Stimulated activated memory B cell treated with anti-CD40 and anti-IgM and Interleukin-4, amounts not matched to agents 10 μg/mL and 1 μg/mL and 100 μg/mL, for 72 hours (primary cell): ENCODE measurements at regions not wholly inside any gene's neighbourhood (a gene's known extent, or its start where the extent isn't known, plus 50 kb on each side); places are given as distances from the start of the nearest gene placed in this dataset.

Experiments used
- ATAC-seq: fragments of 150-1000 bp; cut with Tn5 transposase; 2 replicates; pipeline ENCODE4 v1.10.0; 2021
- H3K27ac Mint-ChIP-seq: one replicate; pipeline ENCODE4 v1.8.0; 2022; ENCODE audit warnings: mild to moderate bottlenecking, mixed read lengths
- H3K27me3 Mint-ChIP-seq: one replicate; pipeline ENCODE4 v1.8.0; 2022; ENCODE audit warnings: mixed read lengths
- H3K36me3 Mint-ChIP-seq: one replicate; pipeline ENCODE4 v1.8.0; 2022; ENCODE audit warnings: mixed read lengths
- H3K4me1 Mint-ChIP-seq: one replicate; pipeline ENCODE4 v1.8.0; 2022; ENCODE audit warnings: mixed read lengths
- H3K4me3 Mint-ChIP-seq: one replicate; pipeline ENCODE4 v1.8.0; 2022; ENCODE audit warnings: mild to moderate bottlenecking, moderate library complexity, mixed read lengths
- H3K9me3 Mint-ChIP-seq: one replicate; pipeline ENCODE4 v1.8.0; 2022; ENCODE audit warnings: mixed read lengths

- H3K36me3 Mint-ChIP-seq, result peaks cover 5% of the 10 kb centered on the region
- H3K27ac Mint-ChIP-seq, result no peak overlapping the region
- H3K4me1 Mint-ChIP-seq, result no peaks in the 10 kb centered on the region
- H3K4me3 Mint-ChIP-seq, result no peak overlapping the region
- H3K9me3 Mint-ChIP-seq, result peaks cover 15% of the 10 kb centered on the region
- no peak for ATAC-seq
- H3K27me3 Mint-ChIP-seq, result peaks cover 28% of the 10 kb centered on the region
Observed at GRCh38 chr6:169384291-169384690, 130.6 kb upstream of the THBS2 start.

- Mint-ChIP-seq H3K36me3 (peaks cover 11% of the 10 kb centered on the region), H3K4me1 (no peaks in the 10 kb centered on the region), H3K27me3 (peaks cover 36% of the 10 kb centered on the region), H3K9me3 (peaks cover 19% of the 10 kb centered on the region), H3K4me3 (no peak overlapping the region), H3K27ac (no peak overlapping the region)
- no peak for ATAC-seq
Observed at GRCh38 chr6:169383265-169383664, 129.6 kb upstream of the THBS2 start.

GRCh38 chr6:169382735-169383134 is 129.1 kb upstream of the THBS2 start:
- H3K27ac Mint-ChIP-seq, result no peak overlapping the region
- H3K9me3 Mint-ChIP-seq, result peaks cover 21% of the 10 kb centered on the region

GRCh38 chr6:169381988-169382387 is 128.3 kb upstream of the THBS2 start:
- Mint-ChIP-seq H3K9me3 (peaks cover 25% of the 10 kb centered on the region), H3K27ac (no peak overlapping the region), H3K4me3 (no peak overlapping the region)

More at GRCh38 chr6:169382735-169383134, 129.1 kb upstream of the THBS2 start:
- H3K4me3 Mint-ChIP-seq, result no peak overlapping the region
- ATAC-seq, result no peak
- H3K27me3 Mint-ChIP-seq, result peaks cover 36% of the 10 kb centered on the region
- peaks cover 11% of the 10 kb centered on the region for H3K36me3 Mint-ChIP-seq
- no peaks in the 10 kb centered on the region for H3K4me1 Mint-ChIP-seq

GRCh38 chr6:169380493-169380892 is 126.8 kb upstream of the THBS2 start:
- ATAC-seq, result no peak
- peaks cover 20% of the 10 kb centered on the region for H3K36me3 Mint-ChIP-seq
- H3K9me3 Mint-ChIP-seq, result peaks cover 33% of the 10 kb centered on the region
- H3K4me1 Mint-ChIP-seq, result no peaks in the 10 kb centered on the region
- H3K27ac Mint-ChIP-seq, result no peak overlapping the region
- no peak overlapping the region for H3K4me3 Mint-ChIP-seq
- peaks cover 28% of the 10 kb centered on the region for H3K27me3 Mint-ChIP-seq

More at GRCh38 chr6:169381988-169382387, 128.3 kb upstream of the THBS2 start:
- H3K4me1 Mint-ChIP-seq, result no peaks in the 10 kb centered on the region
- peaks cover 11% of the 10 kb centered on the region for H3K36me3 Mint-ChIP-seq
- peaks cover 34% of the 10 kb centered on the region for H3K27me3 Mint-ChIP-seq
- no peak for ATAC-seq

- H3K27ac Mint-ChIP-seq, result no peak overlapping the region
- H3K4me3 Mint-ChIP-seq, result no peak overlapping the region
- H3K27me3 Mint-ChIP-seq, result peaks cover 28% of the 10 kb centered on the region
- no peaks in the 10 kb centered on the region for H3K4me1 Mint-ChIP-seq
- peaks cover 33% of the 10 kb centered on the region for H3K9me3 Mint-ChIP-seq
- H3K36me3 Mint-ChIP-seq, result peaks cover 20% of the 10 kb centered on the region
- ATAC-seq, result no peak
Observed at GRCh38 chr6:169379495-169380070, 125.9 kb upstream of the THBS2 start.

- H3K4me3 Mint-ChIP-seq, result no peak overlapping the region
- H3K4me1 Mint-ChIP-seq, result no peaks in the 10 kb centered on the region
- no peak for ATAC-seq
- peaks cover 28% of the 10 kb centered on the region for H3K27me3 Mint-ChIP-seq
- H3K36me3 Mint-ChIP-seq, result peaks cover 15% of the 10 kb centered on the region
- peaks cover 30% of the 10 kb centered on the region for H3K9me3 Mint-ChIP-seq
- H3K27ac Mint-ChIP-seq, result no peak overlapping the region
Observed at GRCh38 chr6:169378620-169379381, 125.2 kb upstream of the THBS2 start.

GRCh38 chr6:169376458-169376857 is 122.8 kb upstream of the THBS2 start:
- Mint-ChIP-seq H3K9me3 (peaks cover 21% of the 10 kb centered on the region), H3K27ac (no peak overlapping the region), H3K4me1 (no peaks in the 10 kb centered on the region), H3K27me3 (peaks cover 28% of the 10 kb centered on the region), H3K4me3 (no peak overlapping the region), H3K36me3 (peaks cover 15% of the 10 kb centered on the region)
- no peak for ATAC-seq

GRCh38 chr6:169372589-169372988 is 118.9 kb upstream of the THBS2 start:
- Mint-ChIP-seq H3K27me3 (peaks cover 3% of the 10 kb centered on the region), H3K36me3 (peaks cover 9% of the 10 kb centered on the region), H3K4me1 (no peaks in the 10 kb centered on the region), H3K9me3 (peaks cover 11% of the 10 kb centered on the region), H3K4me3 (no peak overlapping the region), H3K27ac (no peak overlapping the region)
- ATAC-seq, result no peak

GRCh38 chr6:169371344-169372127 is 117.9 kb upstream of the THBS2 start:
- Mint-ChIP-seq H3K36me3 (peaks cover 7% of the 10 kb centered on the region), H3K27me3 (no peaks in the 10 kb centered on the region), H3K4me3 (no peak overlapping the region), H3K4me1 (no peaks in the 10 kb centered on the region), H3K27ac (no peak overlapping the region), H3K9me3 (peaks cover 10% of the 10 kb centered on the region)
- no peak for ATAC-seq

GRCh38 chr6:169370666-169371343 is 117.2 kb upstream of the THBS2 start:
- Mint-ChIP-seq H3K27me3 (no peaks in the 10 kb centered on the region), H3K36me3 (no peaks in the 10 kb centered on the region), H3K4me3 (no peak overlapping the region), H3K27ac (no peak overlapping the region), H3K4me1 (no peaks in the 10 kb centered on the region), H3K9me3 (peaks cover 3% of the 10 kb centered on the region)
- no peak for ATAC-seq

GRCh38 chr6:169370054-169370453 is 116.4 kb upstream of the THBS2 start:
- ATAC-seq, result no peak
- Mint-ChIP-seq H3K4me3 (no peak overlapping the region), H3K27ac (no peak overlapping the region), H3K27me3 (no peaks in the 10 kb centered on the region), H3K4me1 (no peaks in the 10 kb centered on the region), H3K9me3 (peaks cover 3% of the 10 kb centered on the region), H3K36me3 (no peaks in the 10 kb centered on the region)

GRCh38 chr6:169368200-169368599 is 114.6 kb upstream of the THBS2 start:
- Mint-ChIP-seq H3K27me3 (no peaks in the 10 kb centered on the region), H3K36me3 (no peaks in the 10 kb centered on the region), H3K4me1 (no peaks in the 10 kb centered on the region), H3K4me3 (no peak overlapping the region), H3K9me3 (peaks cover 3% of the 10 kb centered on the region), H3K27ac (no peak overlapping the region)
- no peak for ATAC-seq

GRCh38 chr6:169367507-169367906 is 113.9 kb upstream of the THBS2 start:
- no peak overlapping the region for H3K27ac Mint-ChIP-seq
- H3K27me3 Mint-ChIP-seq, result no peaks in the 10 kb centered on the region
- H3K4me3 Mint-ChIP-seq, result no peak overlapping the region

GRCh38 chr6:169366258-169366901 is 112.7 kb upstream of the THBS2 start:
- Mint-ChIP-seq H3K4me1 (no peaks in the 10 kb centered on the region), H3K27me3 (no peaks in the 10 kb centered on the region)
- ATAC-seq, result peak; percentile 14

More at GRCh38 chr6:169367507-169367906, 113.9 kb upstream of the THBS2 start:
- Mint-ChIP-seq H3K4me1 (no peaks in the 10 kb centered on the region), H3K36me3 (no peaks in the 10 kb centered on the region), H3K9me3 (peaks cover 3% of the 10 kb centered on the region)
- ATAC-seq, result no peak

More at GRCh38 chr6:169366258-169366901, 112.7 kb upstream of the THBS2 start:
- Mint-ChIP-seq H3K4me3 (no peak overlapping the region), H3K27ac (no peak overlapping the region), H3K9me3 (peaks cover 3% of the 10 kb centered on the region), H3K36me3 (no peaks in the 10 kb centered on the region)
